Activated gamma-delta T cell (primary cell): ENCODE measurements at regions not wholly inside any gene's neighbourhood (a gene's known extent, or its start where the extent isn't known, plus 50 kb on each side); places are given as distances from the start of the nearest gene placed in this dataset.
"Not testable (repeated sequence)": the region's sequence is repeated elsewhere in the genome, so short reads cannot be mapped to it uniquely, and the experiment has no call there.

Experiments used
- DNase-seq: peaks from one replicate; lab custom pipeline; 2025; lab: John Stamatoyannopoulos, UW

DNA sequence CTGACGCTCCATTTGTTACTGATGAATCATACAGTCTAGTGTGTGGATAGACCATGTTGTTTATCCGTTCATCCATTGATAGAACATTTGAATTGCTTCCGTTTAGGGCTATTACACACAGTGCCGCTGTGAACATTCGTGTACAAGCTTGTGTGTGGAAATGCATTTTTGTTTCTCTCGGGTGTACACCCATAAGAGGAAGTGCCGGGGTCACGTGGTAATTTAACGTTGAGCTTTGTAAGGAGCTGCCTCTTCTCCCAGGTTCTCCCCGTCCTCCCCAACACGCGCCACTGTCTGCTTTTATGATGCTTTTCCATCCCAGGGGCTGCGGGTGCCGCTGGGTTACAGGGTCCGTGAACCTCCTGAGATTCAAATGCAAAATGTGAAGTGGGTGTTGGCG is 142.3 kb downstream of the IGLL1 start:
- DNase-seq = no peak

DNA sequence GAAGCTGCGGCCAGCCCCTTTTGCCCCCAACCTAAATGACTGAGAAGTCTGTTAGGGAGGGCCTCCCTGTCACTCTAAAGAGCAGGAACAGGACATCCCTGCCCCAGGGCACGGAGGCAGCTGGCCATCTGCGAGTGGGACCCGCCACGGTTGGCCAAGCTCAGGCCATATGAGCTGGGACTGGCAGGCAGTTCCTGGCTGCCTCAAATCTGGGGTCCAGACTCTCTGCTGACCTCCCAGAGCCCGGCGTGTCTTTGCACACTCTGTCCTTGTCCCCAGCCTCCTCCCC is 143.0 kb downstream of the IGLL1 start:
- not testable (repeated sequence) for DNase-seq

DNA sequence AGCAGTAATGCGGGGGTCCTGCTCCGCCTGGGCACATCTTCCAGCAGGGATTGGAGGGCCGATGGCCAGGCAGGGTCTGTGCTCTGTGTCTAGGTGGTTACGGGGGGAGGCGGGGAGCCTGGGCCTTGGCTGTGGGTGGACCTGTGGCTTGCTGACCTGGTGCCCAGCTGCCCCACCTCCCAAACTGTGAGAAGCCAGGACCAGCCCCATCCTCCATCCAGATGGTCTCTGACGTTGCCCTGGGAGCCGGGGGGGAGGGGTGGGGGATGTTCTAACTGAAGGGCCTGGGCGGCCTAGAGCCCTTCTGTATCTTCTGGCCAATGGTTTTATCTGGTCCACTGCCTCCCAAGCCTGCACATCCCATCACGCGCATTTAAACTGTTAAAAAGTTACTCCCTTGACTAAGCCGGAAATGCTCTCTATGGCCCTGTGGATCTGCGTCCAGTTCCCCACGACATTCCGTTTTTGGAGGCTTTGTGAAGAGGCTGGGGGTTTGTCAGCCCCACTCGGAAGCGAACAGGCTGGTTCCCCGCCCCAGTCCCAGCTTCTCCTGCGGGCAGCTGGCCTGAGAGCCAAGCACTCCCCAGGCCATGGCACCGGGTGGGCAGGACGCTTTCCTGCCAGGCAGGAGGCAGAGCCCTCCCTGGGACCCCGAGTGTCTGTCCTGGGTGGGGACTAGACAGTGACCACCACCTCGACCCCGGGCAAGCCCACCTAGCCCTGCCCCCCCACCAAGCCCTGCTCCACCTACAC is 143.6 kb downstream of the IGLL1 start:
- not testable (repeated sequence) for DNase-seq

DNA sequence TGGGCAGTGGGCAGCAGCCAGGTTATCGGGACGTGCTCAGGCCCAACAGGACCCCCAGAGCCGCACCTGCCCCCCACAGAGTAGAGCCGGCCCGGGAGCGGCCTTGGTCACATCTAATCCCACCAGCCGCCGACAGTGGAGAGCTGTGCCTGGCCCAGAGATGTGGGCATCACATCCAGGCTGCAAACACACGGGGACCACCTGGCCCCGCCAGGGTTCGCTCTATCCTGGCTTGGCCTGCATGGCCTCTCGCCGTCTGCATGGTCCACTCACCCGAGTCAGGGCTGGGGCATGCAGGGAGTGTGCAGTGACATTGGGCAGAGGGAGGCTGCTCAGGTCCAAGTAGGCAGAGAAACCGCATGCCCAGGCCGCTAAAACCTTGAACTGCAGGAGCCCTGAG is 144.9 kb downstream of the IGLL1 start:
- DNase-seq = not testable (repeated sequence)

DNA sequence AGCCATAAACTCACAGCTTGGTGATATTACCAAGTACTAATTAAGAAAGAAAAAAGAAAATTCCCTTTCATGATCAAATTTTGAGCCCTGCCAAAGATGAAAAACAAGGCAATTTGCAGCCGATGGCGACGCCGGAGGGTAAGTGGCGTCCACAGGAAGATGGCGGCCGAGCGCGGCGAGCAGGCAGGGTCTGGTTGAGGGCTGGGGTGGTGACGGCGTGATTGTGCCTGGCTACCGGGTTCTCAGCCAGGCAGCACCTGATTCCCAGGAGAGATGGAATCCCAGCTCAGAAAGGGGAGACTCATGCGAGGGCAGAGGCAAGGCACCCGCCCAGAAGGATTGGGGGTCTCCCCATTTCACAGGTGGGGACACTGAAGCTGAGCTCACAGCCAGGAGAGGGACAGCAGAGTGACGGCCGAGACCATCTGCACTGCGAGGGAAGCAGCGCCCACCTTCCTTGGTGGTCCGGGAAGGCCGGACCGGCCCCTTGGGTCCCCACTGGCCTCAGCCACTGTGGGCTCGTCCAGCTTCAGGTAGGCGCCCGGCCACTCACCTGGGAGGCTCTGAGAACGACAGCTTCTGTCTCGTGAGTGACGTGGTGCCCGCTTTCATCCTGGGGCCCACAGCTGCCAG is 145.8 kb downstream of the IGLL1 start:
- DNase-seq = not testable (repeated sequence)

DNA sequence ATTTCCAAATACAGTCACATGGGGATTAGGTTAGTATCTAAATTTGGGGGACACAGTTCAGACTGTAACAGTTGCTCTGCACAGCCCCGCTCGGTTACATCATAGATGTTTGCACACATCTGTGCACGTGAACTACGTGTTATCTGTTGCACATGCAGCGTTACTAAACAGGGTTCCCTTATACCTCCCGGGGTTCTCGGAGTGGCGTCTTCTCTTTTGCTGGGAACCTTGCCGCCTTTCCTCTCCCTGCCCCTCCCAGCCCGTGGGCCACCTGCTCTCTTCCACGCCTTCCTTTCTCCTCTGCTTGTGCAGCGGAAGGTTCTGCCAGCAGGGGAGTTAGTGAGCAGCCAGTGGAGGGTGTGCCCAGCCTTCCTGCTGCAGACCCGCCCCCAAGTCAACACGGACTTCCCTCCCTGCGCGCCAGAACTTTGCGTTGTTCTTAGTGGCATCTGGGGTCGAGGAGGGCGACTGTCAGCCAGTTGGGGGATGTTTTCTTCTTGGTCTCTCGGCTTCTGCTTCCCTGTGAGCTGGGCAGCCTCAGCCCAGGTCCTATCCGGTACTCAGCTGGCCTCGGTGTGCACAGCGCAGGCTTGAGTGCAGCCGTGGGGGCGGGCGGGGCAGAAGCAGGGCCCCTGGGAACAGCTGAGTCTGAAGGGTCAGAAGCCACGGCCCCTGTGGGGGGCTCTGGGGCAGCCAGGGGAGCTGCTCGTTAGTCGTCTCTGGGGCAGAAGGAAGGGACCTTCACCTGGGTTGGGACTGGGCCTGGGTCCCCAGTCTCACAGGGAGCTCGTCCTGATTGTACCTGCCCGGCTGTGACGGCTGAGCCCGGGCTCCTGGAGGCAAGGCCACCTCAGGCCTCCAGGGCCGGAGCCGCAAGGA is 146.7 kb downstream of the IGLL1 start:
- DNase-seq = not testable (repeated sequence)

DNA sequence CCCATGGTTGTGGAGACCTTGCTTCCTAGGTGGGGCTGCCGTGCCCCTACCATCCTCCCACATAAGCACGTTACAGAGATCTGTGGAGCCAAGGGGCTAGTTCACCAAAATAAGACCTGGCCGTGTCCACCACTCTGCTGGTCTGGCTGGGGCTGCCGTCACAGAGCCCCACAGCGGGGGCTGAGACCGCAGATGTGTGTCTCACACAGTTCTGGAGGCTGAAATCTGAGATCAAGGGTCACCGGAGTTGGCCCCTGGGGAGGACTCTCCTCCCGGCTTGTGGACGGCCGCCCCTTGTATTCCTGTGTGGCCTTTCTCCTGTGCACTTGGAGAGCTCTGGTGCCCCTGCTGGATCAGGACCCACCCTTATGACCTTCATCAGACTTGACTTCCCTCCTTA is 147.4 kb downstream of the IGLL1 start:
- not testable (repeated sequence) for DNase-seq

DNA sequence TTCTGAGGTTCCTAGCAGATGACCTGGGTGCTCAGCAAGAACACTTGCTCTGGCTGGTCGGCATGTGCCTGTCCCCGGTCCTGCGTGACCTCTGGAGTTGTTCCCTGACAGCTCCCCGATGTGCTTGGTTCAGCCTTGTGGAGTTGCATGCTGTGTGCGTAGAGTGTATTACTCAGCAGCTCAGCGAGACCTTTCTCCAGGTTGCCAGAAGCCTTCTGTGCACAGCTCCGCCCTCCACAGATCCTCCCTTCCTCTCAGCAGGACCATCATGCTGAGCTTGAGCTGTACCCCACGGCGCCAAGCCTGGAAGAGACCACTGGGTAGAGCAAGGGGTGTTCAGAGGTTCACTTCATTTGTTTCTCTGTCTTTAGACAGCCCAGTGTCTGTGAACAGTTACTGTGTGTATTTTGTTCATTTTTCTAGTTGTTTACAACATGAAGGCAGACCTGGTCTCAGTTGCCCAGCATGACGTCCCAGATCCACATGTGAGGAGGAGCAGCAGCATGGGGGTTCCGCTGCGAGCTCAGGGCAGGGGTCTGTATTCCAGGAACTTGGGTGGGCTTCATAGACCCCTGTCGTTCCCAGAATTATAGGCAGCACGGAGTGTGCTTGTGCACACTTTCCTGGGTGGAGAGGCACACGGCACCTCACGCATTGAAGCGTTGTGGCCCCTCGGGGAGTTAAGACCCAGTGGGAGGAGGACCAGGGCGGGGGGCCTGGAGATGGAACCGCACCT is 148.6 kb downstream of the IGLL1 start:
- no peak for DNase-seq

DNA sequence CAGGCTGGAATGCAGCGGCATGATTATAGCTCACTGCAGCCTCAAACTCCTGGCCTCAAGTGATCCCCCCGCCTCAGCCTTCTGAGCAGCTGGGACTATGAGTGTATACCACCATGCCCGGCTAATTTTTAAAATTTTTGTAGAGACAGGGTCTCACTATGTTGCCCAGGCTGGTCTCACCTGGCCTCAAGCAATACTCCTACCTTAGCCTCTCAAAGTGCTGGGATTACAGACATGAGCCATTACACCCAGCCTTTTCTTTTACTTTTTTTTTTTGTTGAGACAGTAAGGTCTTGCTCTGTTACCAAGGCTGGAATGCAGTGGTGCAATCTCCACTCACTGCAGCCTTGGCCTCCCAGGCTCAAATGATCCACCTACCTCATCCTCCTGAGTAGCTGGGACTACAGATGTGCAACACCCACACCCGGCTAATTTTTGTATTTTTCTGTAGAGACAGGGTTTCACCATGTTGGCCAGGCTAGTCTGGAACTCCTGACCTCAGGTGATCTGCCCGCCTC is 155.5 kb downstream of the IGLL1 start:
- DNase-seq = not testable (repeated sequence)

DNA sequence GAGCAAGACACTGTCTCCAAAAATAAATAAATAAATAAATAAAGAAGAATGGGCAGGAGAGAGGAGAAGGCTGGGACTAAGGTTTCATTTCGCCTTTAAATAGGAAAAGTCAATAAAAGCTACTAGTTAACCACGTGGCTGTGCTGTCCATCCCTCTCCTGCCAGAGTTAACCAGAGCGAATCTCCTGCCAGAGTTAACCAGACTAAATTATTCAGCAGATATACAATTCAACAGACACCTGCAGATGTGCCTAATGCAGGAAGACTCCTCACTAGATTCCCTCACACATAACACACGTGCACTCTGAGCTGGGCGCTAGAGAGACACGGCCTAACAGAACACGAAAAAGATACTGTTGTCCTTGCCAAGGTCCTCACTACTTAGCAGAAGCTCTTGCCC is 156.1 kb downstream of the IGLL1 start:
- no peak for DNase-seq

DNA sequence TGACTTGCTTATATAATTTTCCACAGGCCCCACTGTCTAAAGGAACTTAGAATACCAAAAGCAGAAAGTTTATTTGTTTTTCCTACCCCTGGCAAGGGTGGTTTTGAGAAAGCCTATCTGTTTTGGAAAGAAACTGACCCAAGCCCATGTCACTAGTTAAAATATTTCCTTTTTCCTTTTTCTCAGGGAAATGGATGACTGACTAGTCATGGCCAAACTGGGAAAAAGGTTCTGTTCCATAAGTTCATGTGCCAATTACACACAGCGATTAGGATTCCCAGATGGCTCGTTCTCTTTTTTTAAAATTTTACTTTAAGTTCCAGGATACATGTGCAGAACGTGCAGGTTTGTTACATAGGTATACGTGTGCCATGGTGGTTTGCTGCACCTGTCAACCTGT is 157.8 kb downstream of the IGLL1 start:
- DNase-seq = not testable (repeated sequence)

DNA sequence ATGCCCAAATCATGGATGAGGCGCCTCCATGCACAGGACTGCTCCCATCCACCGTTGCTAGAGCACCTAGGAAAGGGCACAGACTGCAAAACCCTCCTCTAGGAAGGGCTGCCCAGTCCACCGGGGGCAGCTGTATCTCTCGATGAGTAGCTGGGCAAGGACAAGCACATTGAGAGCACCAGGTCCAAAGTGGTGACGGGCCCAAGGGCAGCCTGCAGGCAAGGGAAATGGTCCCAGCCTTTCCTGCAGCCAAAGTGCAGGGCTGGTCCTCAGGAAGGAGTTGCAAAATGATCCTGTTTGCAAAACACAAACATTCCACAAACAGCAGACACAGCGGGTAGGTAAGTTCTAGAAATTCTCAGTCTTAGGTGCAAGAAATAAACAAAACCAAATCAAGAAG is 158.8 kb downstream of the IGLL1 start:
- DNase-seq = not testable (repeated sequence)

DNA sequence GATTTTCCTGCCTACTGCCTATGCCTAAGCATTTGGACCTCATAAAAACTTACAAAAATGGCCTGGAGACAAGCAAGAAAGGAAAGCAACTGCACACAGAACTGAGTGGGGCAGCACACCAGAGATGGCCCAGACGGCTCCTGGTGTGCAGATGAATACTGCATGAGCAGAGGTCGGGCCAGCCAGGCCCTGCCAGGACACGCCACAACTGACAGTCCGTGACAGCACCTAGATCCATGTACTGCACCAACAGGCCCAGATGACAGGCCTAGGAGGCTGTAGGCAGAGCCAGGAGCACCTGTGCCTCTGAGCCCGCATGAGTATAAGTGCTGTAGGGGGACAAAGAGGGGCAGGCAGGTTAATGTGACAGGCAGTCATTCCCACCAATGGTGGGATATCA is 160.2 kb downstream of the IGLL1 start:
- DNase-seq = no peak

DNA sequence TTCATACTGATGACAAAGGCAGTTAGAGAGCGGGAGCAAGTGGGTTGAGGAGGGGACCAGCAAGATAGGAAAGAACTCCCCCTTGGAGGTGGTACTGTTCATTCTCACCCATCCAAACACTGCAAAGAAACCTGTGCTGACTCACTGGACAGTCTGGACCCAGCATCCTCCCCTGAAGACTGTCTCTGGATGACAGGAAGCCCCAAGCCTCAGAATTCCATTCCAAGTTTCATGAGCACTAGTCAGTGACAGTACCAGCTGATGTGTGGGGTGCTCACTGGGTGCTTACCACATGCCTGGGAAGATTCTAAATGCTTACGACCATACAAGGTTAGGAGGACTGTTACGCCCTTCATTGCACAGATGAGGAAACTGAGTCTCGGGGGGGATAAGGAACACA is 160.9 kb downstream of the IGLL1 start:
- no peak for DNase-seq

DNA sequence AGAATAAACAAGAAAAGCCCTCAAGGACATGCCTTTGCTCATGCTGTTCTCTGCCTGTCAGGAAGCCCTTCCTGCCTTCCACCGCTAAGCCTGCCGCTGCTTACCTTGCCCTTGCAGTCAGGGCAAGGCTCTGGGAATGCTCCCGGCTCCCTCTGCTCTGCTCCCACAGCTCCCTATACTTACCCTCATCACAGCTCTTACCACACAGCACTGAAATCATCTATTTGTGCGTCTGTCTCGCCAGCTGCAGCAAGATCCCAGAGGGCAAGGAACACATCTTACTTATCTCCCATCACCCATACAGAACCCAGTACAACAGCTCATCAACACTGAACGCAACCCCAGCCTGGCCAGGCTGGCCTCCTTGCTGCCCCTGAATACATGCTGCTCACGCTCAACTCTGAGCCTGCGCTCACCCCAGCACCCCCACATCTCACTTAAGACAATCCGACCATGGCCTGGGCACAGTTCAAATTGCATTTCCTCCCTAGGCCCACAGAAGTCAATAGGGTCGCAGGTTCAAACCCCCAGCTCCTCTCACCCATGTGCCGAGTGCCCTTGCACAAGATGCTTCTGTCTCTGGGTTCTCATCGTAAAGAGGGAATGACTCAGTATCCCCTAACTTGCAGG is 161.8 kb downstream of the IGLL1 start:
- no peak for DNase-seq

DNA sequence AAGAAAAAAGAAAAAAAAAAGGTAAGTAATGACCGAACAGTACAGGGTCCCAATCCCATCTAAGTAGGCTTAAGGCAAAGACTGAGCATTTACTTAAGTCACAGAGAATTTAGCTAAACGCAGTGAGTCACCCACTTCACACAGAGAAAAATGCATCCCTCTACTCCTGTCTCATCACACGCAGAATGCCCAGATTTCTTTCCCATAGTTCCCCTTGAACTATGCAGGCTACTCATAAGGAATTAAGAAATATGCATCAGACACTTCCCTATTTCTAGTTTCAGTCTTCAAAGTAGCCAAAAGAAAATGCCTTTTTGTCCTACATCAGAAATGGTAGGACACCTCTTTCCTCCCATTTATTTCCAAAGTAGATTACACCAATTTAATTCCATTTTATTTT is 162.8 kb downstream of the IGLL1 start:
- not testable (repeated sequence) for DNase-seq

DNA sequence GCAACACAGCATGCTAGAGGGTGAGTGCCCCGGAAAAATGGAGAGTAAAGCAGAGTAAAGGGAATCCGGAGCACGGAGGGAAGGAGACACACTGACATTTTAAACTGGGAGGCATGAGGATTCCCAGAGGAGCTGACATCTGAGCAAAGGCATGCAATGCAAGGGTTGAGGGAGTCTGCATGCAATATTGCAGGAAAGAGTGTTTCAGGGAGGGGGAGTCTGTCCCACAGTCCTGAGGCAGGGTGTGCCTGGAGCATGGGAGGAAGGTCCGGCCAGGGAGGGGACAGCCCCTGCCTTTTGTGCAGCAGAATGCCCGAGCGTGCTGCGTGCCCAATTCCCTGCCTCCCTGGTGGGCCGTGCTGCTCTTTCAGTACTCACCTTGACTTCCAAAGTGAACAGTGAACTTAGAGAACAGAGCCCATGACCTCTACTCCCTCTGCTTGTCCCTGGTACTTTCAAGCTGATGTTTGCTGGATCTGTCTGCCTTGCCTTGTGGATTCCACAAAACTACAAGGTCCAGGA is 163.9 kb downstream of the IGLL1 start:
- DNase-seq = not testable (repeated sequence)

DNA sequence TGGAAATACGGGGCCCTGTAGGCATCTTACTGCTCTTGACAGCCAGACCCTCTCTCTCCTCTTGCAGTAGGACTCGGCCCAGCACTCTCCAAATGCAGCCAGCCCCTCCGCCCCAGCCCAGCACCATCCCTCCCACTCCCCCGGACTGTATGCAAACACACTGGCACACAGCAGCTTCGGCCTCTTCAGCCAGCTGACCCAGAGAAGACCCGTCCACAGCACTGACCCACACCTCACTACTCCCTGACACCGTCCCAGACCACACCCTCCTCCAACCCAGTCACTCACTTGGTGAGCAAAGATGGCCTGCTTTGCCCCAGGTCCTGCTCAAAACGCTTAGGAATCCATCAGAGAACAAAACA is 164.6 kb downstream of the IGLL1 start:
- no peak for DNase-seq

DNA sequence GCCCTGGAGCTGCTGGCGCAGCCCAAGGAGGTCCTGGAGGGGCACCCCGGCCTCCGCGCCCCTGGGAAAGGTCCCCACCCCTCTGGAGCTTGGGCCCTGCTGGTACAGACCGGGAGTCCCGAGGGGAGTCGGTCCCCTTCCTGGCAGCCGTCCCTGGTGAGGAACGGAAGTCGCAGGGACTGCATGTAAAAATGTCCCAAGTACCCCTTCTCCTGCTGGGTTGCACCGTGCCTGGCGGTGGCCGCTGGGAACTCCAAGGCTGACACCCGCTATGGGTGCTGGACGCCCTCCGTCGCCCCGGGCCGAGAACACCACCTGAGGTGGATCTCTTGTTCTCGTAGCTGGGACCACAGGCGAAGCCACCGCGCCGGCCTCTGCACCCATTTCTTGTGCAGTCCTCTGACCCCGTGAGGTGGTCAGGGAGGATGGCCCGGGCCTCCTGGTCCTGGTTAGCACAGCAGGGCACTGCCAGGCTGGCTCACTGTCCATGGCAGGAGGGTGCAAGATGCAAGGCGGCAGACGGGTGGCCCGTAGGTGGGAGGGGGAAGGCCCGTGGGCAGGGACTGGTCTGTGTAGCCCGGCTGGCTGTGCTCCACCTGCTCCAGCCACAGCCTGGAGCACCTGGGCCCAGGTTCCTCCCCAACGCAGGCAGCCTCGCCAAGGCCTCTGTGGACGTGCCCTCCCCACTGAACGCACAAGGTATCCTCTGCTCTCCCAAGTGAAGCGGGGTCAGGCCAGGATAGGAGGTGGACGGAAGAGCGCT is 165.2 kb downstream of the IGLL1 start:
- no peak for DNase-seq

DNA sequence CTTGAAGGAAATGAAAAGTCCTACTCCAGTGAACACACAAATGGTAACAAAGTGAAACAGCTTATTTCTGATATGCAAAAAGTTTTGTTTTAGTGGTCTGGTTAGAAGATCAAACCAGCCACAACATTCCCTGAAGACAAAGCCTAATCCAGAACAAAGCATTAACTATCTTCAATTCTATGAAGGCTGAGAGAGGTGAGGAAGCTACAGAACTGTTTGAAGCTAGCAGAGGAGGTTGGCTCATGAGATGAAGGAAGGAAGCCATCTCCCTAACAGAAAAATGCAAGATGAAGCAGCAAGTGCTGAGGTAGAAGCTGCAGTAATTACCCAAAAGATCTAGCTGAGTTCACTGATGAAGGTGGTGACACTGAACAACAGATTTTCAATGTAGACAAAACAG is 168.4 kb downstream of the IGLL1 start:
- no peak for DNase-seq

DNA sequence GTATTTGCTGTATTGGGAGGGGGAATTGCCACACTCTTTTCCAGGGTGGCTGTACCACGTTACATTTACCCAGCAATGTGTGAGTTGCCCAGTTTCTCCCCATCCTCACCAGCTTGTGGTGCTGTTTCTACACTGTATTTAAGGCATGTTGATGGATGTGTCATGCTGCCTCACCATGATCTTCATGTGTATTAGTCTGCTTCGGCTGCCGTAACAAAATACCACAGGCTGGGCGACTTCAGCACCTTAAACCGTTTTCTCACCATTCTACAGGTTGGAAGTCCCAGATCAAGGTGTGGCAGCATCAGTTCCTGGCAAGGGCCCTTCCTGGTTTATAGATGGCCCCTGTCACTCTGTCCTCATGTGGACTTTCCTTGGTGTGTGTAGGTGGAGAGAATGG is 169.7 kb downstream of the IGLL1 start:
- DNase-seq = no peak
